Tibial nerve (tissue), 3 donors: ENCODE measurements at regions not wholly inside any gene's neighbourhood (a gene's known extent, or its start where the extent isn't known, plus 50 kb on each side); places are given as distances from the start of the nearest gene placed in this dataset.

ENCODE experiments used
- CTCF ChIP-seq, 5 experiments: fragments of 200-600 bp in 3 of 5; fragments of 450-650 bp in 2 of 5; sonication (generic) in 3 of 5; IDR thresholded peaks; one replicate each; pipeline ENCODE4 v1.5.1; 2016 to 2019; ENCODE audit warnings: antibody characterized with exemption in 5 of 5, mild to moderate bottlenecking in 3 of 5, moderate library complexity in 2 of 5
- POLR2A ChIP-seq, 2 donors: fragments of 450-650 bp; IDR thresholded peaks; one replicate each; pipeline ENCODE4 v1.6.1; 2017; ENCODE audit warnings: antibody characterized with exemption in 2 of 2, mild to moderate bottlenecking in 2 of 2, moderate library complexity in 2 of 2

- TF ChIP-seq POLR2A (IDR thresholded peaks at IDR 0.05) (no peak), CTCF (IDR thresholded peaks at IDR 0.05) (no peak)
Observed at GRCh38 chr11:15690320-15690719, 575.6 kb downstream of the INSC start.
